Left renal pelvis (tissue), 4 donors: ENCODE measurements at regions not wholly inside any gene's neighbourhood (a gene's known extent, or its start where the extent isn't known, plus 50 kb on each side); places are given as distances from the start of the nearest gene placed in this dataset.

Source experiments
- DNase-seq, 4 donors: peaks; one replicate each; pipeline ENCODE4 v3.0.0-alpha.2; 2013; ENCODE audit warnings: low read depth in 4 of 4, low spot score in 3 of 4

DNA sequence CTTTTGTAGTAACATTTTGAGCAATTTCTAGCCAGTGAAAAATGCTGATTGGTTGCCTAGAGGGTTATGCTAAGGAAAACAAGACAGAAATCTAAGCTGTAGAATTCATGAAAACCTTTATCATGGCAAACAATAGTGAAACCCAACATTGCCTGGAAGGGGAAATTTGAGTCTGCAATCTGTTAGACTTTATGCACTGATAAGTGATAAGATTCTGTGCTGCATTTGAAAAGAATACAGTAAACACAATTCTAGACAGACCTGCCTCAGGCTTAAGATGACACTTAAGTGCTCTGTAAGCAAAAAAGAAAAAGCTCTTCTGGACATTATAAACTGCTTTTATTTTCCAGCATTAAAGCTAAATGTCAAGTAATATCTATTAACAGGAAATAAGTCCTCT lies 519.3 kb downstream of the ISL1 start:
- DNase-seq: no peak

DNA sequence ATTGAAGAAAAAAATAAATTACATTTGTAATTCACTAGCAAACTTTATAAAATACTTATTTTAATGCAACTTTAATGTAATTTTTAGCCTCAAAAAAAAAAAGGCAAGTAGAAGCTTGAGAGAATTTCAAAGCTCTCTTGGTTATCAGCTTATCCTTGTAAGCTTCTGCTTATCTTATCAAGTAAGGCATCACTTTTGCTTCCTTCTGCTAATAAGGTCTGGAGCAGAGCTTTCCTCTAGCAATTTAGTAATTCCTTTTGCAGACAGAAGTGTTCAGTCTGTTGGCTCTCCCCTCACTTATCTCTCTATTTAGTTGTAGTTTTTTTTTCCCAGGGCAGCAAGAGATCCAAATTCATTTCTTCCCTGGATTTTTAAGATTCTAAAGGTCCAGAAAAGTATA lies 525.0 kb downstream of the ISL1 start:
- DNase-seq: no peak

DNA sequence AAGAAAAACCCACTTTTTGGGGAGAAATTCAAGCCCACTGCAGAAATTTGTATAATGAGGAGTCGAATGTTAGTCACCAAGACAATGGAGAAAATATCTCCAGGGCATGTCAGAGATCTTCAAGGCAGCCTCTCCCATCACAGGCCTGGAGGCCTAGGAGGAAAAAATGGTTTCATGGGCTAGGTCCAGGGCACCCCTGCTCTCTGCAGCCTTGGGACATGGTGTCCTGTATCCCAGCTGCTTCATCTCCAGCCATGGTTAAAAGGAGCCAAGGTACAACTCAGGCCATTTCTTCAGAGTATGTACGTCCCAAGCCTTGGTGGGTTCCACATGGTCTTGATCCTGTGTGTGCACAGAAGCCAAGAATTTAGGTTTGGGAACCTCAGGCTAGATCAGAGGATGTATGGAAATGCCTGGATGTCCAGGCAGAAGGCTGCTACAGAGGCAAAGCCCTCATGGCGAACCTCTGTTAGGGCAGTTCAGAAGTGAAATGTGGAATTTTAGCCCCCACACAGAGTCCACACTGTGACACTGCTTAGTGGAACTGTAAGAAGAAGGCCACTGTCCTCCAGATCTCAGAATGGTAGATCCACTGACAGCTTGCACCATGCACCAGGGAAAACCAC lies 561.4 kb downstream of the ISL1 start:
- no peak for DNase-seq

DNA sequence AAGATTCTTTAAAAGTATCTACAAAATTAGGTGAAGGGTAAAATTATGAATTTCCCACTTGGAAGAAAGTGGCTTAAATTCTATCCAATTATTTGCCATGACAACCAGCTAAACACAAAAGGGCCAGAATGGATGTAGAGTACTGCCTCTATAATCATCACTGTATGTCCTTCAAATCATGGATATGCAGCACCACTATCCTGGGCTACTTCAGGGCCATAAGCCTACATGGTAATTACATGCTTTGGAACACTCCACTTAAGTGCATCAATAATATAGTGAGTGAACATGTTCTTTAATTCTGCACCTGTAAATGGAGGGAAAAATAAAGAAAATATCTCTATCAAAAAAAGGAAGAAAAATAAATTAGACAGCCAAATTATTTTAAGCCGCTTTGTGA lies 575.2 kb downstream of the ISL1 start:
- no peak for DNase-seq

DNA sequence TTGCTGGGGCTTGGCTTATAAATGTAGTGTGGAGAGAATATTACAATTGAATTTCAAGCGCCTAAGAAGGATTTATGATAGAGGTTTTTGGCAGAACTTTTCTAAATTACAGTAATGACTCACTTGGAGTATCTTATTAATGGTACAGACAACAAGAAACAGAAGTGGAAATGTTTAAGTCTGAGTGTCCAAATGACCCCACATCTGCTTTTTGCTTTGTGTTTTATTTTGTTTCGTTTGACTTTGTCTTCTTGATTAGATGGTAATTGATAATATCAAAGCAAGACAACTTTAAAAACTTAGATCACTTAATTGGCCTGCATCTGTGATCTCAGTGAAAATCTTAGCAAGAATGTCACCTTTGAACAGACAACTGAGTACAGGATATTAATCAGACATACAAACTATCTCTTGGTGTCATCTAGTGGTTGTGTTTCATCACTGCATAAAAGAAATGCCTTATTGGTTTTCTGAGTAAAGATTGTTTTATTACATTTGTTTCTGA lies 577.4 kb downstream of the ISL1 start:
- DNase-seq: no peak

- no peak for DNase-seq
Measured at GRCh38 chr5:51961154-51961562, 577.9 kb downstream of the ISL1 start.

DNA sequence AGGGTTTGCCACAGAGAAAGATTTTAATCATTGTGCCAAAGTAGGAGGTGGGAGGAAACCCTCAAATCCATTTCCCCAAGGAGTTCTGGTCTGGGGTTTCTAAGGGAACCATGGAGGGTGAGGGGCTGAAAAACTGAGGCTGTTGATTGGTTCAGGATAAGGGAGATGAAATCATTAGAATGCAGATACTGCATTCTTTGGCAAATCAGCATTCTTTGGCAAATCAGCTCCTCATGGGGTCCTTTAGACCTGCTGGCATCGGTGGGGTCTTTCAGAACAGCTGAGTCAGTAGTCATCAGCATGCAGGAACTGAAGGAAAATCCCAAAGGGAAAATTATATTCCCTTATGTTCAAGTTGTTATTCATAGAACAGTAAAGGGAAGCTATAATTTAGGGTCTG lies 585.5 kb downstream of the ISL1 start:
- DNase-seq: no peak

DNA sequence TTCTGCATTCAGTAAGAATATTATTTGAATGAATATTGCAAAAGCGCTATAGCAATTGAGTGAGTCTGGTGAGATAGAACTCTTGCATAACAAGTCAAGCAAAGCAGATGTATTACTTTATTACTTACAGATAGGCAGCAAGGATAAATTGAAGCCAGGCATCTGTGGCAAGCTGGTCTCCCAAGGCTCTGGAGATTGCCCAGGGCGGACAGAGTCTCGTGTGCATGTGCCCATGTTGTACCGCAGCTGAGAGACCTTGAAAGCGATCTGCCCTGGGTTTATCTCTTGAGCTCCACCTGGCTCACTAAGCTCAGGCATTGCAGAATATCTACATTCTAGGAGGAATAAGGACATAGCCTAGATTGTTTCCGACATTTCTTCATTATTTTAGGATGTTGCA lies 591.6 kb downstream of the ISL1 start:
- no peak for DNase-seq

DNA sequence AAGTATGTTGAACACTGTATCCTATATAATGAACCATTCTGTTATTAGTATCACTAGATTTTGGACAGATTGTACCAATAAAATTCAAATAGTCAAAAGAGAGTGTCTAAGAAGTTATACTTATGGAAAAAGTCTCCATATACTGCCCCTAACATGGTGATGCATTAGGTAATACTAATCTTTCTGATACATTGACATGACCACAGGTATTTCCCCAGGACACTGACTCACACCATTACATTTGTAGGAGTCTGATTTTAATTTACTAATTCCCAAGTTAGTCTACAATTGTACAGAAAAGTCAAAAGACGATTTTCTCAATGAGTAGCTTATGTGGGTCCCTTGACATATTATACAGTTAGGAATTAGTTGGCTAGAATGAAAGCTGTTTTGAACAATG lies 593.8 kb downstream of the ISL1 start:
- no peak for DNase-seq

- no peak for DNase-seq
Measured at GRCh38 chr5:51983161-51983560, 599.9 kb downstream of the ISL1 start.

- no peak for DNase-seq
Measured at GRCh38 chr5:51986733-51987132, 603.5 kb downstream of the ISL1 start.

DNA sequence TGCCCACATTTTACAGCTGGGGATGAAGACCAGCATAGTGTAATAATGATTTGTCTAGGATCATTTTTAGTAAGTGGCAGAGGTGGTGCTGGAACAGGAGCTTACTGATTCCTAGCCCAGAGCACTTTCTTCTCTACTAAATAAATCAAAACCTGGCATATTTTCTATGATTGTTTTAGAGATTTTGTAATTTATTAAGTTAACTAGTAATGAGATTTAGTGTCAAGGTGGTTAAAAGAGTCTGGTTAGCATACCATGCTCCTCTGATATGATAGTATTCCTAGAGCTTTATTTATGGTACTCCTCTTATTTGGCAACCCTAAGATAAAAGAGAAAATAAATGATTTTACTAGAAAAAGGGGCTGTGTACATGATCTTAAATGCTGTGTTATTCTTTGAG lies 604.0 kb downstream of the ISL1 start:
- DNase-seq: no peak

GRCh38 chr5:51987669-51988209 lies 604.5 kb downstream of the ISL1 start:
- DNase-seq: no peak

DNA sequence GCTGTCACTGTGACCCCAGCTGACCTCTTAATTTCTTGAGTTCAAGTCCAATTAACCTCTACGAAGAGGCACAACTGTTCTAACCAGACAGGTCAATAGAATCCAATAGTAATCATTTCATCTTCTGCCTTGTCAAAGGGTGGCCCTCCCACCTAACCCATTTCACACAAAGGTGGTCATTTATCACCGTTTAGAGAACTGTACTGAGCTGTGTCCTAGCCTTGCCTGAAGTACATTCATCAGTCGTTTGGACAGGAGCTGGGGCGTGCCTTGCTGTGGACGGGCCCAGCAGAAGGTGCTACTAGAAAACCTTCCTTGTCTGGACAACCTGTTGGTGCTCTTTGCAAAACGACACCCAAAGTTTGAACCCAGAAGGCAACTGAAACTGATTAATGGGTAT lies 605.4 kb downstream of the ISL1 start:
- DNase-seq: no peak

DNA sequence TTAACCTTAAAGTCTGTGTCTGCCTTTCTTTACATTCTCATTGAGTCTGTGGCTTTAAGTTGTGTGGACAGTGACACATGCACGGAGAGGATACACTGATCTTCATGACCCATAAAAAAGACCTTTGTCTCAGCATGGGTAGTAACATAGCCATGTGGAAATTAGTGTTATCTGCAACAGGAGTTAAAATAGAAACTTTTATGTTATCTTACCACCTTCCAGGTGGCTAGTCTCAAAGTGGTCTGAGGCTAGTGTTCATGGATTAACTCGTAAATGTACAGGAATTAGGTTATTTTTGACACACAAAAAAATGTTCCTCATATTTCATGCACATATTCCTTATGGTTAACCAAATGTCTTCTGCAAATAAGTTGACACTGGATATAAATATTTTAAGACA lies 607.0 kb downstream of the ISL1 start:
- no peak for DNase-seq

DNA sequence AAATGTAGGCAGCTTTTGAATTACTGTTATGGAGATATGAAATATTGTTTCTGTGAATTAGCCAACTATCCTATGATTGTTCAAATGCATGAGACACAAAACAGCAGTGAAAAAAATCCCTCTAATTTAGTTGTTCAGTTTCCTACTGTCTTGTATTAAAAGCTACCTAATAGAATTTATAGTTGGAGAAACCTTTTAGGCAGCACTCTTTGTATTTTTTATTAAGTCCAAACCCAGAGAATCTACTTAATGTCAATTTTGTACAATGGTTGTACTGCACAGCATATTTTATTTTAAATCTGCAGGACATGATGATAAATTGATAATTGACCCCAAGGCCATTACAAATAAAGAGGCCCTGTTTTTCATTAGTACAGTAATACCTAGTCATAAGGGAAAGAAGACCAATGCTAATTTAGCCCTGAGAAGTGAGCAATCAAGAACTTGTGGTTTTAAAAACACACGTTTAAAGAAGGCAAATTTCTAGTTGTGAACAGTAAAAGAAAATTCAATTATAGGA lies 607.5 kb downstream of the ISL1 start:
- no peak for DNase-seq

GRCh38 chr5:51991940-51992339 lies 608.7 kb downstream of the ISL1 start:
- DNase-seq: no peak

- DNase-seq: no peak
Measured at GRCh38 chr5:51995773-51996306, 612.6 kb downstream of the ISL1 start.

DNA sequence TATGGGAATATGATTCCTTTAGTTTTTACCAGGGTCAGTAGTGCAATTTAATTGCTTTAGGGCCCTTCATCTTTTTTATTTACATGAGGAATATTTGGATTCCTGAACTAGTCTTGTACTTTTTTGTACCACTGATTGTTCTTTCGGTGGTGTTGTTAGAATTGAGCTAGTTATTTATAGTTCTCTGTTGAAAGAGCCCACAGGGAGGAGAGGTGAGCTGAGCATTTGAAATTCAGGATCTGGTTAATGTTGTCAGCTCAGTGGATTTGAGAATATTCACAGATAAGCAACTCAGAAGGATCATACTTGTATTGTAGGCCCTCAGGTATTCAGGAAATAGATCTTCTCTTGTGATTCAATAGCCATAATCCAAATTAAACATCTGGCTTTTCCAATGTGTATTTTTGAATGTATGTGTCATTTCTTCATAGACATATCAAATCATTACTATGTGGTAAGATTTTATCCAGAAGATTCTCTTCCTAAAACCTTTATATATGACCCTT lies 613.2 kb downstream of the ISL1 start:
- no peak for DNase-seq

DNA sequence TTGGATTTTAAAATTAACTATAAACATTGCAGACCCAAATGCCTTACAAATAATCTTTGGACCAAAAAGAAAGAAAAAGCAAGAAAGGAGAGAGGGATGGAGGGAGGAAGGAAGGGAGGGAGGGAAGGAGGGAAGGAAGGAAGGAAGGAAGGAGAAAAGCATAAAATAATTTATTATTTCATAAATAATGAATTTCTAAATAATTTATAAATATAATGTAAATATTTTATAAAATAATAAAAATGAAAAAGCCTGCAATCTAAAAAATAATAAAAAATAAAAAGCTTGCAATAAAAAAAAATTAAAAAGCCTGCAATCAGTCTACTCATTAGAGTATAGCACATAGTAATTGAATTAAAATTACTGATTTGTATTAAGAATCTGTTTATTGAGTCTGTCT lies 614.3 kb downstream of the ISL1 start:
- no peak for DNase-seq

- no peak for DNase-seq
Measured at GRCh38 chr5:51997949-51998348, 614.7 kb downstream of the ISL1 start.

GRCh38 chr5:52007230-52007858 lies 624.1 kb downstream of the ISL1 start:
- DNase-seq: peak in 3 of 4 donors; percentile 5 to 10 (median 6)
